CD14-positive monocyte (primary cell): ENCODE measurements at regions not wholly inside any gene's neighbourhood (a gene's known extent, or its start where the extent isn't known, plus 50 kb on each side); places are given as distances from the start of the nearest gene placed in this dataset.

Experiments
- DNase-seq, 3 donors: peaks; one replicate each; pipeline ENCODE4 v3.0.0-alpha.2; 2011 to 2022
- H2AFZ ChIP-seq: 2 replicates; pipeline ENCODE4 v1.6.0; 2012; ENCODE audit warnings: mild to moderate bottlenecking, low read depth, low read length, inconsistent platforms; ENCODE audit not compliant: insufficient read depth, poor library complexity, severe bottlenecking
- H3K27ac ChIP-seq, 2 donors: 1 replicate in 1 of 2; 2 replicates in 1 of 2; pipeline ENCODE4 v1.5.1; 2012 to 2013; ENCODE audit warnings: low read length in 2 of 2, control low read depth in 1 of 2, inconsistent platforms in 1 of 2, low read depth in 1 of 2, mild to moderate bottlenecking in 1 of 2
- H3K27me3 ChIP-seq, 2 donors: one replicate each; pipeline versions ENCODE4 v1.6.0 to v1.6.1; 2011 to 2013; ENCODE audit warnings: low read length in 2 of 2; ENCODE audit not compliant: control insufficient read depth in 2 of 2, insufficient read depth in 2 of 2
- H3K36me3 ChIP-seq, 2 donors: replicated peaks in 1 of 2; 1 replicate in 1 of 2; 2 replicates in 1 of 2; pipeline versions ENCODE4 v1.5.1 to v1.6.1; 2012 to 2013; ENCODE audit warnings: low read length in 2 of 2, control low read depth in 1 of 2, inconsistent platforms in 1 of 2, mild to moderate bottlenecking in 1 of 2; ENCODE audit not compliant: insufficient read depth in 2 of 2, control insufficient read depth in 1 of 2
- H3K4me1 ChIP-seq, 2 donors: 1 replicate in 1 of 2; 2 replicates in 1 of 2; pipeline versions ENCODE4 v1.5.1 to v1.6.1; 2012 to 2013; ENCODE audit warnings: low read length in 2 of 2, control low read depth in 1 of 2, inconsistent platforms in 1 of 2, mild to moderate bottlenecking in 1 of 2, moderate library complexity in 1 of 2; ENCODE audit not compliant: insufficient read depth in 2 of 2, control insufficient read depth in 1 of 2
- H3K4me2 ChIP-seq: replicated peaks from 2 replicates; pipeline ENCODE3; 2012; ENCODE audit warnings: low read length, moderate library complexity, mild to moderate bottlenecking; ENCODE audit not compliant: poor library complexity, severe bottlenecking; ENCODE audit errors: extremely low read depth
- H3K4me3 ChIP-seq, 3 experiments: fragments of 200-600 bp in 1 of 3; sonication (generic) in 1 of 3; replicated peaks in 1 of 3; 1 replicate in 2 of 3; 2 replicates in 1 of 3; pipeline ENCODE4 v1.5.1; 2011 to 2013; ENCODE audit warnings: low read length in 3 of 3, mild to moderate bottlenecking in 3 of 3, control low read depth in 2 of 3, low read depth in 2 of 3, inconsistent platforms in 1 of 3, moderate library complexity in 1 of 3
- H3K79me2 ChIP-seq: 2 replicates; pipeline ENCODE4 v1.6.0; 2012; ENCODE audit warnings: mild to moderate bottlenecking, control low read depth, inconsistent platforms, low read length, moderate library complexity; ENCODE audit not compliant: insufficient read depth
- H3K9ac ChIP-seq: 2 replicates; pipeline ENCODE4 v1.6.0; 2017; ENCODE audit warnings: low read length, mild to moderate bottlenecking; ENCODE audit not compliant: insufficient read depth, poor library complexity, severe bottlenecking
- H3K9me3 ChIP-seq, 2 donors: replicated peaks in 1 of 2; 1 replicate in 1 of 2; 2 replicates in 1 of 2; pipeline versions ENCODE4 v1.5.1 to v1.6.1; 2012 to 2013; ENCODE audit warnings: low read length in 2 of 2, control low read depth in 1 of 2; ENCODE audit not compliant: control insufficient read depth in 1 of 2, insufficient read depth in 1 of 2
- H4K20me1 ChIP-seq: 2 replicates; pipeline ENCODE4 v1.6.0; 2012; ENCODE audit warnings: mild to moderate bottlenecking, low read length, control low read depth, moderate library complexity; ENCODE audit not compliant: insufficient read depth
- H3K27ac Mint-ChIP-seq, 7 donors: one replicate each; pipeline ENCODE4 v1.8.0; 2020; ENCODE audit warnings: mild to moderate bottlenecking in 7 of 7, mixed read lengths in 7 of 7, moderate library complexity in 6 of 7, inconsistent platforms in 2 of 7
- H3K27me3 Mint-ChIP-seq, 3 donors: one replicate each; pipeline ENCODE4 v1.8.0; 2021 to 2022; ENCODE audit warnings: low read depth in 3 of 3, mild to moderate bottlenecking in 3 of 3, mixed read lengths in 3 of 3, moderate library complexity in 3 of 3, inconsistent platforms in 1 of 3
- H3K36me3 Mint-ChIP-seq, 2 donors: one replicate each; pipeline ENCODE4 v1.8.0; 2020; ENCODE audit warnings: mixed read lengths in 2 of 2, inconsistent platforms in 1 of 2, mild to moderate bottlenecking in 1 of 2
- H3K4me1 Mint-ChIP-seq: one replicate; pipeline ENCODE4 v1.8.0; 2020; ENCODE audit warnings: mild to moderate bottlenecking, mixed read lengths
- H3K4me3 Mint-ChIP-seq, 2 donors: one replicate each; pipeline ENCODE4 v1.8.0; 2020; ENCODE audit warnings: mild to moderate bottlenecking in 2 of 2, mixed read lengths in 2 of 2, moderate library complexity in 1 of 2
- H3K9me3 Mint-ChIP-seq, 7 donors: one replicate each; pipeline ENCODE4 v1.8.0; 2020 to 2022; ENCODE audit warnings: mixed read lengths in 7 of 7, mild to moderate bottlenecking in 6 of 7, moderate library complexity in 6 of 7, inconsistent platforms in 2 of 7
- CTCF ChIP-seq: fragments of 200-600 bp; IDR thresholded peaks from one replicate; pipeline ENCODE4 v1.8.0; 2022; ENCODE audit warnings: antibody characterized with exemption, mild to moderate bottlenecking
- WGBS: methylation state at CpG from one replicate; pipeline ENCODE4 v1.1.5; 2013; ENCODE audit warnings: missing lambda C conversion rate; ENCODE audit not compliant: insufficient coverage; 5-methylcytosine and 5-hydroxymethylcytosine counted together
- intact Hi-C, 2 donors: fragments of 100-400 bp; cut with micrococcal nuclease; formaldehyde crosslinking; loops; one replicate each; pipeline versions ENCODE4 v1.15.0 to v1.15.1; 2023

- Histone ChIP-seq H3K9me3 (no peaks in the 10 kb centered on the region), H3K4me1 (no peaks in the 10 kb centered on the region), H3K9ac (no peak overlapping the region), H3K36me3 (no peaks in the 10 kb centered on the region), H3K4me3 (no peak overlapping the region), H3K4me2 (no peak overlapping the region), H2AFZ (no peak overlapping the region), H3K27ac (no peak overlapping the region), H4K20me1 (no peaks in the 10 kb centered on the region), H3K79me2 (no peaks in the 10 kb centered on the region), H3K27me3 (no peaks in the 10 kb centered on the region)
- H3K36me3 Mint-ChIP-seq: no peaks in the 10 kb centered on the region
- H3K9me3 Mint-ChIP-seq: no peaks in the 10 kb centered on the region
- intact Hi-C loops: no loop called here
- H3K27ac Mint-ChIP-seq: no peak overlapping the region
- no peak for TF ChIP-seq CTCF
- DNase-seq: no peak
- H3K4me1 Mint-ChIP-seq: no peaks in the 10 kb centered on the region
- peaks cover 0 to 1% (median 0%) of the 10 kb centered on the region in 3 donors for H3K27me3 Mint-ChIP-seq
- H3K4me3 Mint-ChIP-seq: no peak overlapping the region
Measured at GRCh38 chr12:85476756-85477155, 196.7 kb downstream of the ALX1 start.

- no peak overlapping the region for H2AFZ ChIP-seq
- Mint-ChIP-seq H3K4me3 (no peak overlapping the region), H3K27me3 (peaks cover 0 to 2% (median 0%) of the 10 kb centered on the region in 3 donors), H3K4me1 (no peaks in the 10 kb centered on the region), H3K9me3 (no peaks in the 10 kb centered on the region), H3K27ac (no peak overlapping the region), H3K36me3 (no peaks in the 10 kb centered on the region)
- TF ChIP-seq CTCF: no peak
- no peaks in the 10 kb centered on the region for H4K20me1 ChIP-seq
- no peak overlapping the region for H3K27ac ChIP-seq
- intact Hi-C loops: no loop called here
- H3K4me2 ChIP-seq: no peak overlapping the region
- DNase-seq: no peak
- H3K36me3 ChIP-seq: no peaks in the 10 kb centered on the region
- H3K4me3 ChIP-seq: no peak overlapping the region
- H3K79me2 ChIP-seq: no peaks in the 10 kb centered on the region
- H3K9ac ChIP-seq: no peak overlapping the region
- H3K27me3 ChIP-seq: no peaks in the 10 kb centered on the region
- no peaks in the 10 kb centered on the region for H3K4me1 ChIP-seq
- H3K9me3 ChIP-seq: no peaks in the 10 kb centered on the region
- no CpG with 5 or more reads among the region's 1 CpG for WGBS
Measured at GRCh38 chr12:85484387-85484786, 204.4 kb downstream of the ALX1 start.
